SK-MEL-5 (cell line): ENCODE measurements at regions not wholly inside any gene's neighbourhood (a gene's known extent, or its start where the extent isn't known, plus 50 kb on each side); places are given as distances from the start of the nearest gene placed in this dataset.

Source experiments
- DNase-seq: peaks from one replicate; pipeline ENCODE4 v3.0.0-alpha.2; 2016; ENCODE audit warnings: low read depth, low spot score
- in situ Hi-C: cut with HindIII; loops from 2 replicates; pipeline ENCODE4 v1.10.0; 2016; ENCODE audit warnings: low sequenced_read_pairs, high pct_unique_total_duplicates, low pct_unique_long_range_greater_than_20kb

DNA sequence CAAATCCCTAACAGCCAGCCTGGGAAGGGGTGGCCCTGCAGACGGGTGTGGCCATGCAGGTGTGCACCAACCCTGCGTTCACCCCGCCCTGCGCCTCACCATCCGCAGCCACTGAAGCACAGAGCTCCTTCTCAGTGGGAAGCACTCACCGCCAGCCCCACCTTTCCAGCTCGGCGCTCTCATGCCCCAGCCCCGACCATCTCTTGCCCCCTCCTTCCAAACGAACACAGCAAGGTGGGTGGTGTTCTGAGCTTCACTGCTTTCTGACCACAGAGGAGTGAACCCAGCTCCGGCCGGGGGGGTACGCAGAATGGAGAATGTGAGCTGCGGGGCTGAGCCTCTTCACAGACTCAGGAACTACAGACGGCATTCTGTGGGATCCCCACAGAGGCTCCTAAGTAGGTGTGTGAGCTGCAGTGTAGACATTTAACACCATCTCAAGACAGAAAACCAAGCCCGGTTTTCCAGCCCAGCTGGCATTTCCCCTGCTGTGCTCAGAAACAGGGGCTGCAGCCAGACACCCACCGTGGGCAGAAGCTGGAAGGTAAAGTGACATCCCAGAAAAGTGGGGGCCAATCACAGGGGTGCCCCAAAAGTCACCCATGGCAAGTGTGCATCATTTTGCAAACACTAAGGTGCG is 88.4 kb upstream of the RTL6 start:
- no peak for DNase-seq
- in situ Hi-C loops: no loop called here

DNA sequence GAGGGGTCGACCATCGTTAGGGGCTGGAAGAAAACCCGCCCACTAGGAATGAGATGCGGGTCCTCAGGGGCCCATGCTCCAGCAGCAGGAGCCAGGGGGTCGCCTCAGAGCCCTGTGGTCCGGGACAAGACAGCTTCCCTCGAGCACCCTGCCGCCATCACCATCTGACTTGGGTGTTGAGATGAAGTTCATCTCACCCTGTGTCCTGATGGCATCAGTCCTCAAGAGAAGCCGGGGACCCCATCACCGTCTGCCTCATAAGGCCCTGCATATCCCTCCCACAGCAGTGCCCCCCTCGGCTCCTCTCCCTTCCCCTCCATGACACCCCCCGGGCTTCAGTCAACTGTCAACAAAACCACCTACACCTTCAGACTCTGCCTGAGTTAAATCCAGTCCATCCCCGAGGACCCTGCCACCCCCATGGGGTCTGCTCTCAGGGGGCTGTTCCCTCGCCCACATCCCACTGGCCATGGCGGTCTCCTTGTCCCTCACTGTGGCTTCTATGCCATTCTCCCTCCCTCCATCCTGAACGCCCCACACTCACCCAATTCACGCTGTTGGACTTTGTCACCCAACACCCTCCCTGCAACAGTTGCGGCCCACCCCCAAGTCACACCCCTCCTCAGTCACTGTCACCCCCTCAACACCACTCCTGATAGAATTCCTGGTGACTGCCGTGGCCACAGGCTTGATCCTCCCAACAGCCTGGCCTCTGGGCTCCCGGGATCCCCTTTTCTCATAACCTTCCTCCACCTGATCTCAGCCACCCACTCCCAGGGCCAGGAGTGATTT is 87.7 kb upstream of the RTL6 start:
- no peak for DNase-seq

GRCh38 chr22:44584256-44584902 is 86.3 kb upstream of the RTL6 start:
- in situ Hi-C loops: no loop called here
- no peak for DNase-seq

More for the DNA sequence above, 87.7 kb upstream of the RTL6 start:
- in situ Hi-C loops: no loop called here

DNA sequence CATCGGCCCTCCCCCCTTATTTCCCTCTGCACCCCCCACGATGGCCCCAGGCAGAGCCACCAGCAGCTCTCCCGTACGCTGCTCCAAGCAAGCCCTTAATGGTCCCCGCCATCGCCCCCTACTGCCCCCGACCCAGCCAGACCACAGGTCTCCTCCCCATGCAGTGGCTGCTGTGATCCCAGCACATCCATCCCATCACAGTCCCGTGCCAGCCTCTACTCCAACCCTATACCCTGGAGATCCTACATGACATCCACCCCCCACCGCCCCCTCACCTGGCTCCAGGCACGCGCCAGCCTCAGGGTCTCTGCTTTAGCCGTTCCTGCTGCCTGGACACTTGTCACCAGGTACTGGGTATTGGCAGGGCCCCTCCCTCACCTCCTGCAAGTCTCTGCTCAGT is 85.8 kb upstream of the RTL6 start:
- DNase-seq: no peak
- in situ Hi-C loops: no loop called here

GRCh38 chr22:44583061-44583760 is 85.2 kb upstream of the RTL6 start:
- no peak for DNase-seq
- in situ Hi-C loops: no loop called here

- DNase-seq: no peak
- in situ Hi-C loops: no loop called here
Observed at GRCh38 chr22:44582016-44582415, 84.0 kb upstream of the RTL6 start.

DNA sequence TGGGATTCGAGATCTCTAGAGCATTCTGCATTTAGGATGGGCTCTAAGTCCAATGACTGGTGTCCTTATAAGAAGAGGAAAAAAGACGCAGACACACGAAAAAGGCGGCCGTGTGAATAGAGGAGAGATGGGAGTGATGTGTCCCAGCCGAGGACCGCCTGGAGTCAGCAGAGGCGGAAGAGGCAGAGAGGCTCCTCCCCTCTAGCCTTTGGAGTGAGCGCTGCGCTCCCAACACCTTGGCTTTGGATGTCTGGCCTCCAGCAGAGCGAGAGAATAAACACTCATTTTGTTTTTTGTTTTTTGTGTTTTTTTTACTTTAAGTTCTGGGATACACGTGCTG is 83.0 kb upstream of the RTL6 start:
- in situ Hi-C loops: no loop called here
- no peak for DNase-seq

DNA sequence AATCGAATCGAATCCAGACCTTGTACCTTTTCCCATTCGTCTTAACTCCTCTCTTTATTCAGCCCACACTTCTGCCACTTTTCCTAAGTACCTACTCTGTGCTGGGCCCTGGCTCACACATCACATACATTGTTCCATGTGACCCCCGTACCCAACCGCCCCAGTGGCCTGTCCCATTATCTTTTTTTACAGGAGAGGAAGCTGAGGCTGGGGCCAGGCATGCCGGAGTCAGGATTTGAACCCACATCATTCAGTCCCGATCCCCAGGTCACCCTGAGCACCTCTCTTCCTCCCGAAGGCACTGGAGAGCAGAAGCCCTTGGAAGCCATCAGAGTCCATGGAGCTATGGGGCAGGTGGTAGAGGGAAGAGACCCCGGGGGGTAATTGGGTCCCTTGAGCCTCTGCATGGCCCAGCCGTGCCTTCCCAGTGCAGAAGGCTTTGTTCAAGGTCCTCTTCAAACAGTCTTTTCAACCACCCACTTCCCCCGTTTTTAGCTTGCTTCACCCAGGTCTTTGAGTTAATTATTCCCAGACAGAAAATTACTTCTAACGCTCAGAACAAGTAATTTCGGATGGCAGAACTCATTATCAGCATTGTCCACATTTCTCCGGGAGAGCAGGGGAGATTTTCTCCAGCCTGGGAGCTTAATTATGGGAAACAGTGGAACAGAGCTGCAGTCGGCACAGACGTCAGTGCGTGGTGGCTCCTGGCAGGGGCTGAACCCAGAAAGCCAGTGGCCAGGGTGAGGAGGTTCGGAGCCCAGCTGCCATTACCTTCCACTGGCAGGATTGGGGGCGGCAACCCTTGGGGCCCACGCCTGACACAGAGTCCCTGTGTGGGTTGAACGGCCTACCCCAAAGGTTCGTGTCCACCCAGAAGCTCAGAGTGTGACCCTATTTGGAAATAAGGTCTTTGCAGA is 82.4 kb upstream of the RTL6 start:
- in situ Hi-C loops: no loop called here
- no peak for DNase-seq

- in situ Hi-C loops: no loop called here
- DNase-seq: no peak
Observed at GRCh38 chr22:44578516-44579230, 80.6 kb upstream of the RTL6 start.

- in situ Hi-C loops: no loop called here
- no peak for DNase-seq
Observed at GRCh38 chr22:44578110-44578457, 80.1 kb upstream of the RTL6 start.

- DNase-seq: no peak
- in situ Hi-C loops: no loop called here
Observed at GRCh38 chr22:44577391-44578109, 79.5 kb upstream of the RTL6 start.

GRCh38 chr22:44576311-44577260 is 78.6 kb upstream of the RTL6 start:
- in situ Hi-C loops: no loop called here
- DNase-seq: no peak

DNA sequence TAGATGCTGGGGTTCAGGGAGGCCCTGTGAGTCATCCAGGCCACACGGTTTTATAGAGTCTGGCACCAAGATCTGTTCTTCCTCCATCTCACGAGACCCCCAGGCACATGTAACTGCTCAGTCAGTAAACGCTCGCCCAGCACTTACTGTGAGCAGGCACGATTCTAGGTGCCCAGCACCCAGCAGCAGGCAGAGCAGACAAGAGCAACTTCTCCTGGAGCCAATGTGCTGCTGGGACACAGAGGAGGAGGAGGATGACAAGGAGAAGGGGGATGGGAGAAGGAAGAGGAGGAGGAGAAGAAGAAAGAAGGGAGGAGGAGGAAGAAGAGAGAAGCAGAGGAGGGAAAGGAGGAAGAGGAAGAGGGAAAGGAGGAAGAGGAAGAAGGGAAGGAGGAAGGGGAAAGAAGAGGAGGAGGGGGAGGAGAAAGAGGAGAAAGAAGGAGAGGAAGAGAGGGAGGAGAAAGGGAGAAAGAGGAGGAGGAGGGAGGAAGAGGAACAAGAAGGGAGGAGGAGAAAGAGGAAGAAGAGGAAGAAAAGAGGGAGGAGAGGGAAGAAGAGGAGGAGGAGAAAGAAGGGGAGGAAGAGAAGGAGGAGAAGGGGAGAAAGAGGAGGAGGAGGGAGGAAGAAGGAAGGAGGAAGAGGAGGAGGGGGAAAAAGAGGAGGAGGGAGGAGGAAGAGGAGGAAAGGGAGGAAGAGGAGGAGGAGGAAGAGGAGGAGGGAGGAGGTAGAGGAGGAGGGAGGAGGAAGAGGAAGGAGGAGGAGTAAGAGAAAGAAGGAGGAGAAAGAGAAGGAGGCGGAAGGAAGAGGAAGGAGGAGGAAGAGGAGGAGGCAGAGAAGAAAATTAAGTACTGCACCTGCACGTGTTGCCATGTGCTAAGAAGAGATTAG is 77.6 kb upstream of the RTL6 start:
- DNase-seq: no peak
- in situ Hi-C loops: no loop called here

GRCh38 chr22:44574640-44575380 is 76.8 kb upstream of the RTL6 start:
- DNase-seq: no peak
- in situ Hi-C loops: no loop called here
